ENCODE measurements at regions not wholly inside any gene's neighbourhood (a gene's known extent, or its start where the extent isn't known, plus 50 kb on each side); places are given as distances from the start of the nearest gene placed in this dataset.

DNA sequence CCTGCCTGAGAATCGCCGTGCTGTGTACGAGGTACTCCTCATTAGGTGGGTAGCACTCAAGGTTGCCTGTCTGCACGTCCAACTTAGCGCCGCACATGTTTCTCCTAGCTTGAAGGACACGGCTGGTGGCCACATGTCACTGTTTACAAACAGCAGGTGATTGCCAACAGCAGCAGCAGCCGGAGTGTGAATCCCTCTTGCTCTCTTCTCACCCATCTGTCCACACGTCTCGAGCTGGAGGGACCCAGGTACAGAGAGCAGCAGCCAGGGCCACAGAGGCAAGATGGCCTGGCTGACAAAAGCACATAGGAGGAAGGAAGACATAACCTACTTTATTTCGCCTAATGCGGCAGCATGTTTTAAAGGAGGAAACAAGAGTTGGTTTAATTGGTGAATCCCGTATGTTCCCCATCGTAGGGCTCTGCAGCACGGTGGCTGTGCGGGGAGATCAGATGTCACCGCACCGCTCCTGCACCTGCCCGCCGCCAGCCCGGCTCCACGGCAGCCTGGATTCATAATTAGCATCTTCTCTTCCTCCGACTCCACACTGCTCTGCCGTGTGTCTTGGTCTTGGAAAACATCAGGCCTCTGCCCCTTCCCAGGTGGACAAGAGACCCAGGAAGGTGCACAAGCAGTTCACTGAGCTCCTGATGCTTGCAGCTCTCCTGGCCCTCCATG is 201.6 kb upstream of the IRX1 start:
- TF ChIP-seq POLR2A (IDR thresholded peaks at IDR 0.05) (no peak), CTCF (IDR thresholded peaks at IDR 0.05) (no peak)
